CD14-positive monocyte (primary cell): ENCODE measurements at regions not wholly inside any gene's neighbourhood (a gene's known extent, or its start where the extent isn't known, plus 50 kb on each side); places are given as distances from the start of the nearest gene placed in this dataset.

Experiments used
- DNase-seq, 3 donors: peaks; one replicate each; pipeline ENCODE4 v3.0.0-alpha.2; 2011 to 2022
- H2AFZ ChIP-seq: 2 replicates; pipeline ENCODE4 v1.6.0; 2012; ENCODE audit warnings: mild to moderate bottlenecking, low read depth, low read length, inconsistent platforms; ENCODE audit not compliant: insufficient read depth, poor library complexity, severe bottlenecking
- H3K27ac ChIP-seq, 2 donors: 1 replicate in 1 of 2; 2 replicates in 1 of 2; pipeline ENCODE4 v1.5.1; 2012 to 2013; ENCODE audit warnings: low read length in 2 of 2, control low read depth in 1 of 2, inconsistent platforms in 1 of 2, low read depth in 1 of 2, mild to moderate bottlenecking in 1 of 2
- H3K27me3 ChIP-seq, 2 donors: one replicate each; pipeline versions ENCODE4 v1.6.0 to v1.6.1; 2011 to 2013; ENCODE audit warnings: low read length in 2 of 2; ENCODE audit not compliant: control insufficient read depth in 2 of 2, insufficient read depth in 2 of 2
- H3K36me3 ChIP-seq, 2 donors: replicated peaks in 1 of 2; 1 replicate in 1 of 2; 2 replicates in 1 of 2; pipeline versions ENCODE4 v1.5.1 to v1.6.1; 2012 to 2013; ENCODE audit warnings: low read length in 2 of 2, control low read depth in 1 of 2, inconsistent platforms in 1 of 2, mild to moderate bottlenecking in 1 of 2; ENCODE audit not compliant: insufficient read depth in 2 of 2, control insufficient read depth in 1 of 2
- H3K4me1 ChIP-seq, 2 donors: 1 replicate in 1 of 2; 2 replicates in 1 of 2; pipeline versions ENCODE4 v1.5.1 to v1.6.1; 2012 to 2013; ENCODE audit warnings: low read length in 2 of 2, control low read depth in 1 of 2, inconsistent platforms in 1 of 2, mild to moderate bottlenecking in 1 of 2, moderate library complexity in 1 of 2; ENCODE audit not compliant: insufficient read depth in 2 of 2, control insufficient read depth in 1 of 2
- H3K4me2 ChIP-seq: replicated peaks from 2 replicates; pipeline ENCODE3; 2012; ENCODE audit warnings: low read length, moderate library complexity, mild to moderate bottlenecking; ENCODE audit not compliant: poor library complexity, severe bottlenecking; ENCODE audit errors: extremely low read depth
- H3K4me3 ChIP-seq, 3 experiments: fragments of 200-600 bp in 1 of 3; sonication (generic) in 1 of 3; replicated peaks in 1 of 3; 1 replicate in 2 of 3; 2 replicates in 1 of 3; pipeline ENCODE4 v1.5.1; 2011 to 2013; ENCODE audit warnings: low read length in 3 of 3, mild to moderate bottlenecking in 3 of 3, control low read depth in 2 of 3, low read depth in 2 of 3, inconsistent platforms in 1 of 3, moderate library complexity in 1 of 3
- H3K79me2 ChIP-seq: 2 replicates; pipeline ENCODE4 v1.6.0; 2012; ENCODE audit warnings: mild to moderate bottlenecking, control low read depth, inconsistent platforms, low read length, moderate library complexity; ENCODE audit not compliant: insufficient read depth
- H3K9ac ChIP-seq: 2 replicates; pipeline ENCODE4 v1.6.0; 2017; ENCODE audit warnings: low read length, mild to moderate bottlenecking; ENCODE audit not compliant: insufficient read depth, poor library complexity, severe bottlenecking
- H3K9me3 ChIP-seq, 2 donors: replicated peaks in 1 of 2; 1 replicate in 1 of 2; 2 replicates in 1 of 2; pipeline versions ENCODE4 v1.5.1 to v1.6.1; 2012 to 2013; ENCODE audit warnings: low read length in 2 of 2, control low read depth in 1 of 2; ENCODE audit not compliant: control insufficient read depth in 1 of 2, insufficient read depth in 1 of 2
- H4K20me1 ChIP-seq: 2 replicates; pipeline ENCODE4 v1.6.0; 2012; ENCODE audit warnings: mild to moderate bottlenecking, low read length, control low read depth, moderate library complexity; ENCODE audit not compliant: insufficient read depth
- H3K27ac Mint-ChIP-seq, 7 donors: one replicate each; pipeline ENCODE4 v1.8.0; 2020; ENCODE audit warnings: mild to moderate bottlenecking in 7 of 7, mixed read lengths in 7 of 7, moderate library complexity in 6 of 7, inconsistent platforms in 2 of 7
- H3K27me3 Mint-ChIP-seq, 3 donors: one replicate each; pipeline ENCODE4 v1.8.0; 2021 to 2022; ENCODE audit warnings: low read depth in 3 of 3, mild to moderate bottlenecking in 3 of 3, mixed read lengths in 3 of 3, moderate library complexity in 3 of 3, inconsistent platforms in 1 of 3
- H3K36me3 Mint-ChIP-seq, 2 donors: one replicate each; pipeline ENCODE4 v1.8.0; 2020; ENCODE audit warnings: mixed read lengths in 2 of 2, inconsistent platforms in 1 of 2, mild to moderate bottlenecking in 1 of 2
- H3K4me1 Mint-ChIP-seq: one replicate; pipeline ENCODE4 v1.8.0; 2020; ENCODE audit warnings: mild to moderate bottlenecking, mixed read lengths
- H3K4me3 Mint-ChIP-seq, 2 donors: one replicate each; pipeline ENCODE4 v1.8.0; 2020; ENCODE audit warnings: mild to moderate bottlenecking in 2 of 2, mixed read lengths in 2 of 2, moderate library complexity in 1 of 2
- H3K9me3 Mint-ChIP-seq, 7 donors: one replicate each; pipeline ENCODE4 v1.8.0; 2020 to 2022; ENCODE audit warnings: mixed read lengths in 7 of 7, mild to moderate bottlenecking in 6 of 7, moderate library complexity in 6 of 7, inconsistent platforms in 2 of 7
- CTCF ChIP-seq: fragments of 200-600 bp; IDR thresholded peaks from one replicate; pipeline ENCODE4 v1.8.0; 2022; ENCODE audit warnings: antibody characterized with exemption, mild to moderate bottlenecking
- WGBS: methylation state at CpG from one replicate; pipeline ENCODE4 v1.1.5; 2013; ENCODE audit warnings: missing lambda C conversion rate; ENCODE audit not compliant: insufficient coverage; 5-methylcytosine and 5-hydroxymethylcytosine counted together
- intact Hi-C, 2 donors: fragments of 100-400 bp; cut with micrococcal nuclease; formaldehyde crosslinking; loops; one replicate each; pipeline versions ENCODE4 v1.15.0 to v1.15.1; 2023

GRCh38 chr10:22849077-22849805 lies 78.6 kb upstream of the ARMC3 start:
- H3K27me3 Mint-ChIP-seq = peaks cover 0 to 7% (median 0%) of the 10 kb centered on the region in 3 donors
- no peak overlapping the region for H3K4me3 ChIP-seq
- H3K36me3 Mint-ChIP-seq = no peaks in the 10 kb centered on the region
- peak overlapping the region; percentile 65 for H2AFZ ChIP-seq
- H3K36me3 ChIP-seq = no peaks in the 10 kb centered on the region
- no peak for DNase-seq
- peaks cover 8% of the 10 kb centered on the region for H3K4me1 Mint-ChIP-seq
- H3K9ac ChIP-seq = no peak overlapping the region
- peak overlapping the region in 1 of 7 donors; percentile 55 for H3K27ac Mint-ChIP-seq
- H3K4me1 ChIP-seq = no peaks in the 10 kb centered on the region
- no peaks in the 10 kb centered on the region for H3K27me3 ChIP-seq
- no peak for TF ChIP-seq CTCF
- no peaks in the 10 kb centered on the region for H4K20me1 ChIP-seq
- intact Hi-C loops = no loop called here
- WGBS = 61% methylated on average over 6 of the region's 12 CpGs
- H3K4me2 ChIP-seq = peak overlapping the region; percentile 29
- H3K9me3 ChIP-seq = no peaks in the 10 kb centered on the region
- no peaks in the 10 kb centered on the region for H3K79me2 ChIP-seq
- no peak overlapping the region for H3K27ac ChIP-seq
- H3K9me3 Mint-ChIP-seq = peaks cover 0 to 2% (median 0%) of the 10 kb centered on the region in 7 donors
- peak overlapping the region in 1 of 2 donors; percentile 78 for H3K4me3 Mint-ChIP-seq

DNA sequence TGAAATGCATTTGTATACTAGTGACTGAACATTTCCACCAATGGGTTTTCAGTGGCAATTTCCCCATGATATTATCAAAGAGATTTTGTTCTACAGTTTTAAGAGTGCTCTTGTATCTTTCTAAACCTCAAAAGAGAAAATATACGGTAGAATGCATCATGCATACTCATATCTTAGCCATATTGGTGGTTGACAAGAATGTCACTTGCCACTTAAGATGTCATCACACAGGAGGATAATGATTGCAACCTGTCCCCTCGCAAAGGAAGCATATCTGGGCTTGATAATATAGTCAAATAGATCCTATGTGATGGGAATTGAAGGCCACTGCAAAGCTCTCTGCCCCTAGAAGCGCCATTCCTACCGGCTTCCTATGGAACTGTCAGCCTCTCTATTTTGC lies 79.3 kb upstream of the ARMC3 start:
- H3K79me2 ChIP-seq = no peaks in the 10 kb centered on the region
- H3K36me3 ChIP-seq = no peaks in the 10 kb centered on the region
- H3K4me1 Mint-ChIP-seq = peaks cover 8% of the 10 kb centered on the region
- no peak for DNase-seq
- H2AFZ ChIP-seq = no peak overlapping the region
- no peaks in the 10 kb centered on the region for H3K4me1 ChIP-seq
- H3K27ac ChIP-seq = no peak overlapping the region
- H3K36me3 Mint-ChIP-seq = no peaks in the 10 kb centered on the region
- no peaks in the 10 kb centered on the region for H3K27me3 ChIP-seq
- no peak overlapping the region for H3K4me3 ChIP-seq
- H4K20me1 ChIP-seq = no peaks in the 10 kb centered on the region
- H3K4me3 Mint-ChIP-seq = no peak overlapping the region
- no CpG with 5 or more reads among the region's 4 CpGs for WGBS
- H3K27me3 Mint-ChIP-seq = peaks cover 0 to 7% (median 0%) of the 10 kb centered on the region in 3 donors
- peak overlapping the region in 1 of 7 donors; percentile 20 for H3K27ac Mint-ChIP-seq
- no peak overlapping the region for H3K4me2 ChIP-seq
- no peaks in the 10 kb centered on the region for H3K9me3 ChIP-seq
- intact Hi-C loops = no loop called here
- H3K9me3 Mint-ChIP-seq = peaks cover 0 to 2% (median 0%) of the 10 kb centered on the region in 7 donors
- H3K9ac ChIP-seq = no peak overlapping the region
- TF ChIP-seq CTCF = no peak
